Testis (tissue), 2 donors: ENCODE measurements at regions not wholly inside any gene's neighbourhood (a gene's known extent, or its start where the extent isn't known, plus 50 kb on each side); places are given as distances from the start of the nearest gene placed in this dataset.
"Not testable (repeated sequence)": the region's sequence is repeated elsewhere in the genome, so short reads cannot be mapped to it uniquely, and the experiment has no call there.

Experiments used
- DNase-seq: peaks from one replicate; pipeline ENCODE4 v3.0.0-alpha.2; 2019
- H3K27ac ChIP-seq, 2 donors: fragments of 200-600 bp; sonication (generic); one replicate each; pipeline ENCODE4 v1.5.1; 2019
- H3K27me3 ChIP-seq: fragments of 200-600 bp; sonication (generic); one replicate; pipeline ENCODE4 v1.5.1; 2019
- H3K36me3 ChIP-seq: fragments of 200-600 bp; sonication (generic); one replicate; pipeline ENCODE4 v1.5.1; 2017; ENCODE audit warnings: low read depth; ENCODE audit errors: missing control alignments
- H3K4me1 ChIP-seq: fragments of 200-600 bp; sonication (generic); one replicate; pipeline ENCODE4 v1.5.1; 2019
- H3K4me3 ChIP-seq, 2 donors: fragments of 200-600 bp; sonication (generic); one replicate each; pipeline ENCODE4 v1.5.1; 2017 to 2019
- H3K9me3 ChIP-seq: fragments of 200-600 bp; sonication (generic); one replicate; pipeline ENCODE4 v1.5.1; 2017
- POLR2A ChIP-seq: fragments of 450-650 bp; IDR thresholded peaks from one replicate; pipeline ENCODE4 v1.6.1; 2017; ENCODE audit warnings: antibody characterized with exemption, mild to moderate bottlenecking, moderate library complexity
- WGBS, 2 donors: methylation state at CpG; one replicate each; pipeline ENCODE4 v1.1.5; 2018; 5-methylcytosine and 5-hydroxymethylcytosine counted together
- intact Hi-C: fragments of 100-400 bp; cut with DNase I; formaldehyde crosslinking; loops from one replicate; pipeline ENCODE4 v1.15.1; 2023; ENCODE audit warnings: low total_unique reads
- TF ChIP-seq, protein P1 (sequence below), 3 experiments: fragments of 450-650 bp in 2 of 3; fragments of 200-600 bp in 1 of 3; sonication (generic) in 1 of 3; IDR thresholded peaks; one replicate each; pipeline ENCODE4 v1.5.1; 2016 to 2019; ENCODE audit warnings: antibody characterized with exemption in 3 of 3, mild to moderate bottlenecking in 2 of 3, moderate library complexity in 1 of 3

DNA sequence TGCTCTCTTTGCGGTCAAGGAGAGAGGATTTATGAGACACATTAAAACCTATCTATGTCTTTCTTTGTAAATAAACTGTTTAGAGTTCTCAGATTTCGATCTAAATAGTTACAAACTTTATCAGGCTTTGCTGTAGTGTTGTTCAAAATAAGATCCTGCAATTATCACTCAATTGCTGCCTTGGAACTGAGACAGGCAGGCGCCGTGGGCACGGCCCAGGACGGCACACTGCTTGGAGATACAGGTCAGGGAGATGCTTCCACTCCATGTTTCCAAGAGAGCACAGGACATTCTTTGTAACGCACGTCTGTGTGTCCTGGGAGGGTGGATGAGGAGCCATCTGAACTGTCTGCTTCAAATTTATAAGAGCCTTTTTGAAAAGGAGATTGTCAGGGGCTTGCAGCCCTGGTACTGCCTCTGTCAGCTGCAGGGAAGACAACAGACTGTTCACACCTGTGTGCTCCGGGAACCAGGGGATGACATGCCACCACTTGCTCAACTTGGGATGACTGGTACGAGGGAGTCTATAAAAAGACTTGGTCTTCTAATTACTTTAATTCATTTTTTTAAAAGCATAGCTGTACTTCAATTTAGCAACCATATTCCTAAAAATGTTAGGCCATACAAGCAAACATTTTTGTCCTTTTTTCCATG lies 472.9 kb upstream of the RUNX1 start:
- Histone ChIP-seq H3K36me3 (no peaks in the 10 kb centered on the region), H3K27me3 (no peaks in the 10 kb centered on the region), H3K4me3 (no peak overlapping the region), H3K27ac (no peak overlapping the region), H3K9me3 (no peaks in the 10 kb centered on the region), H3K4me1 (no peaks in the 10 kb centered on the region)
- intact Hi-C loops, result no loop called here
- DNase-seq, result no peak
- TF ChIP-seq, protein P1, sequence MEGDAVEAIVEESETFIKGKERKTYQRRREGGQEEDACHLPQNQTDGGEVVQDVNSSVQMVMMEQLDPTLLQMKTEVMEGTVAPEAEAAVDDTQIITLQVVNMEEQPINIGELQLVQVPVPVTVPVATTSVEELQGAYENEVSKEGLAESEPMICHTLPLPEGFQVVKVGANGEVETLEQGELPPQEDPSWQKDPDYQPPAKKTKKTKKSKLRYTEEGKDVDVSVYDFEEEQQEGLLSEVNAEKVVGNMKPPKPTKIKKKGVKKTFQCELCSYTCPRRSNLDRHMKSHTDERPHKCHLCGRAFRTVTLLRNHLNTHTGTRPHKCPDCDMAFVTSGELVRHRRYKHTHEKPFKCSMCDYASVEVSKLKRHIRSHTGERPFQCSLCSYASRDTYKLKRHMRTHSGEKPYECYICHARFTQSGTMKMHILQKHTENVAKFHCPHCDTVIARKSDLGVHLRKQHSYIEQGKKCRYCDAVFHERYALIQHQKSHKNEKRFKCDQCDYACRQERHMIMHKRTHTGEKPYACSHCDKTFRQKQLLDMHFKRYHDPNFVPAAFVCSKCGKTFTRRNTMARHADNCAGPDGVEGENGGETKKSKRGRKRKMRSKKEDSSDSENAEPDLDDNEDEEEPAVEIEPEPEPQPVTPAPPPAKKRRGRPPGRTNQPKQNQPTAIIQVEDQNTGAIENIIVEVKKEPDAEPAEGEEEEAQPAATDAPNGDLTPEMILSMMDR (IDR thresholded peaks at IDR 0.05), result no peak
- TF ChIP-seq POLR2A, result no peak
- 83 to 88% methylated on average over 10 of the region's 10 CpGs for WGBS, 2 donors

DNA sequence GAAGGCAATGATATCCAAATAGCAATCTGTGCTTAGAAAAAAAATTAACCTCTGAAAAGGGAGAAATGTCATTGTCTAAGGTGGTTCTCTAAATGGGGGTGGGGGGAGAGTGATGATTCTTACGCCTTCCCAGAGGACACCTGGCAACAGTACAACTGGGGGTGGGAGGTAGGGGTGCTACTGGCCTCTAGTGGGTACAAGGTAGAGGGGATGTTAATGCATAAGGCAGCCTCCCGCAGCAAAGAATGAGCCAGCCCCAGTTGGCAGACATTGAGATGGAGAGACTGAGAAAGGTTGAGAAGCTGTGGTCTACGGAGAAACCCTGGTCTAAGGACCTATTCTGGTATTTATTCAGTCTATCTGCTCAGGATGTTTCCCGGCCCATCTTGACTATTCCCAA lies 472.2 kb upstream of the RUNX1 start:
- no peak overlapping the region for H3K4me3 ChIP-seq
- no peaks in the 10 kb centered on the region for H3K4me1 ChIP-seq
- no peak for DNase-seq
- H3K9me3 ChIP-seq, result no peaks in the 10 kb centered on the region
- H3K27me3 ChIP-seq, result no peaks in the 10 kb centered on the region
- no peaks in the 10 kb centered on the region for H3K36me3 ChIP-seq
- intact Hi-C loops, result no loop called here
- WGBS, 2 donors, result 89 to 95% methylated on average over 4 of the region's 4 CpGs
- no peak for TF ChIP-seq POLR2A
- TF ChIP-seq, protein P1 (IDR thresholded peaks at IDR 0.05), result no peak
- no peak overlapping the region for H3K27ac ChIP-seq

DNA sequence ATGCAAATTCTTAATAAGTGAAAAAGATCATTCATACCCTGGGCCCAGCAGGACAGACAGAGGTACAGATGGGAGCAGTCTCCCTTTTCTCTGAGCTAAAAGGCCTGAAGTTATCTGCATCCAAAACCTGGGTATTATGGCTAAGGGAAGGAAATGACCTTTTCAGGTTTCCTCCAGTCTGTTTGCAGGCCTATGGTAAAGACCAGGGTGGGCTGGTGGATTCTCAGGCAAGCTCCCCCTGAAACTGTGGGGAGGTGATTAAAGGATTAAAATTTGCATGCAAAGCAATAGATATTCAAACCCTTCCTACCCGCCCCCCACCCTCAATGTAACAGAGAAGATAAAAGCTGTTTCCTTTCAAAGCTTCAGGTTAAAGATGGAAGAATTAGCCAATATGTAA lies 471.8 kb upstream of the RUNX1 start:
- Histone ChIP-seq H3K27me3 (no peaks in the 10 kb centered on the region), H3K4me3 (no peak overlapping the region), H3K9me3 (no peaks in the 10 kb centered on the region), H3K27ac (no peak overlapping the region), H3K36me3 (no peaks in the 10 kb centered on the region), H3K4me1 (no peaks in the 10 kb centered on the region)
- DNase-seq, result no peak
- TF ChIP-seq, protein P1 (IDR thresholded peaks at IDR 0.05), result no peak
- no peak for TF ChIP-seq POLR2A
- intact Hi-C loops, result no loop called here
- WGBS, 2 donors, result 84 to 90% methylated on average over 1 of the region's 1 CpG

DNA sequence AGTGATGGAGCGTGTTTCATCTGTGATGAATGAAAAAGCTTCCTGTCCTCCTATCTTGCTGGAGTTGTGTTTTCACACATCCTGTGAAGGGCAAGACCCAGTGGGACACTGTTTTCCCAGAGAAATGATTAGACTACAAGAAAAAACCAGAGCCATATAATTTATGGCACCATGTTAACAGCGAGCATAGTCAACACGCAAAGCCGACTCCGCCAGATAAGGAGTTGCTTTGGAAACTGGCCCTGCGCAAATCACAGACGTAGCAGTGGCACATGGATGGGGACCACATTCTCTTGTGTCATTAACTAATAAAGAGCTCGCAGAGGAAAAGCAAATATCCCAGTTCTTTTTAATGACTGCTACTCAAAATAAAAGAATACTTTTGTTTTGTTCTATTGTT lies 471.2 kb upstream of the RUNX1 start:
- no peaks in the 10 kb centered on the region for H3K36me3 ChIP-seq
- DNase-seq, result no peak
- no peak overlapping the region for H3K27ac ChIP-seq
- H3K9me3 ChIP-seq, result no peaks in the 10 kb centered on the region
- 71% methylated on average over 8 of the region's 8 CpGs for WGBS, 2 donors
- no peak for TF ChIP-seq POLR2A
- TF ChIP-seq, protein P1 (IDR thresholded peaks at IDR 0.05), result no peak
- intact Hi-C loops, result no loop called here
- no peaks in the 10 kb centered on the region for H3K27me3 ChIP-seq
- no peak overlapping the region for H3K4me3 ChIP-seq
- no peaks in the 10 kb centered on the region for H3K4me1 ChIP-seq

DNA sequence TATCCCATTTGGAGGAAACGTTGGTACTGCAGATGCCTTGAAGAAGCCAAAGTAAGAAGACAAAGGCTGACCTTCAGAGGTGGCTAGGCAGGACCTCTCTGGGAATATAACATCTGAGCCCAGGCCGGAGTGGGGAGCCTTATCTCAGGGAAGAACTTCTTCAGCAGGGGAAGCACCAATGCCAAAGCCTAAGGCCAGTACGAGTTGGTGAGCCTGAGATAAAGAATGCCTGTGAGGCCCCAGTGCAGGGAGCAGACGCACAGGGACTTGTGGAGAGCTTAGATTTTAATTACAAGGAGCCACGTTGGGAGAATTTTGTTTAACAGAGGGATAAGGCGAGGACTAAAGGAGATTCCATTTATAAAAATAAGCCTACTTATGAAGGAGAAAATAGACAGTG lies 468.8 kb upstream of the RUNX1 start:
- intact Hi-C loops, result no loop called here
- Histone ChIP-seq H3K4me1 (no peaks in the 10 kb centered on the region), H3K4me3 (no peak overlapping the region), H3K36me3 (no peaks in the 10 kb centered on the region), H3K9me3 (no peaks in the 10 kb centered on the region), H3K27ac (no peak overlapping the region), H3K27me3 (no peaks in the 10 kb centered on the region)
- no peak for TF ChIP-seq POLR2A
- TF ChIP-seq, protein P1 (IDR thresholded peaks at IDR 0.05), result no peak
- DNase-seq, result no peak
- 60 to 62% methylated on average over 6 of the region's 6 CpGs for WGBS, 2 donors

DNA sequence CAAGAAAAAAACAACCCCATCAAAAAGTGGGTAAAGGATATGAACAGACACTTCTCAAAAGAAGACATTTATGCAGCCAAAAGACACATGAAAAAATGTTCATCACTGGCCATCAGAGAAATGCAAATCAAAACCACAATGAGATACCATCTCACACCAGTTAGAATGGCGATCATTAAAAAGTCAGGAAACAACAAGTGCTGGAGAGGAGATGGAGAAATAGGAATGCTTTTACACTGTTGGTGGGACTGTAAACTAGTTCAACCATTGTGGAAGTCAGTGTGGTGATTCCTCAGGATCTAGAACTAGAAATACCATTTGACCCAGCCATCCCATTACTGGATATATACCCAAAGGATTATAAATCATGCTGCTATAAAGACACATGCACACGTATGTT lies 467.2 kb upstream of the RUNX1 start:
- 88 to 95% methylated on average over 2 of the region's 2 CpGs for WGBS, 2 donors
- H3K27me3 ChIP-seq, H3K4me3 ChIP-seq, intact Hi-C loops, H3K36me3 ChIP-seq, DNase-seq, H3K4me1 ChIP-seq, H3K9me3 ChIP-seq, H3K27ac ChIP-seq: not testable (repeated sequence)
